Activated CD4-positive, alpha-beta T cell treated with anti-CD3 and anti-CD28 coated beads for 24 hours (primary cell): ENCODE measurements at regions not wholly inside any gene's neighbourhood (a gene's known extent, or its start where the extent isn't known, plus 50 kb on each side); places are given as distances from the start of the nearest gene placed in this dataset.

Experiments
- DNase-seq, 2 donors: peaks; one replicate each; pipeline ENCODE4 v3.0.0-alpha.2; 2020; ENCODE audit warnings: low read depth in 2 of 2

GRCh38 chr10:113362645-113363091 is 190.2 kb upstream of the HABP2 start:
- DNase-seq = no peak

- no peak for DNase-seq
Observed at GRCh38 chr10:113364227-113364626, 188.6 kb upstream of the HABP2 start.

GRCh38 chr10:113368666-113369364 is 184.0 kb upstream of the HABP2 start:
- no peak for DNase-seq

DNA sequence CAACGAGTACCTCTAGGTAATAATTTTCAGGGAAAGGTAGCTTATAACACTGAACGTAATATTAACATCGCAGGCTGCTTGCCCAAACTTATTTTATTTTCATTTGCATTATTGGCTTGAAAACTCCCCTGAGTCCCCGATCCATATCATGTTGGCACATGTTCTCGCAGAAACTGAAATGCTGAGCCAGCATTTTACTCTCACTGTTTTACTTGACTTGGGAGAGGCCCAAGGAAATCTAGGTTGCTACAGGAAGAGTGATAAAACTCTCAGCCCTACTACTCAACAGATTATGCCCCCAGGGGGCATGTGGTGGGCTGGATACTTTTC is 183.5 kb upstream of the HABP2 start:
- no peak for DNase-seq

GRCh38 chr10:113376428-113376827 is 176.4 kb upstream of the HABP2 start:
- DNase-seq = no peak

- no peak for DNase-seq
Observed at GRCh38 chr10:113379091-113379490, 173.8 kb upstream of the HABP2 start.

GRCh38 chr10:113381416-113381815 is 171.4 kb upstream of the HABP2 start:
- DNase-seq = no peak

DNA sequence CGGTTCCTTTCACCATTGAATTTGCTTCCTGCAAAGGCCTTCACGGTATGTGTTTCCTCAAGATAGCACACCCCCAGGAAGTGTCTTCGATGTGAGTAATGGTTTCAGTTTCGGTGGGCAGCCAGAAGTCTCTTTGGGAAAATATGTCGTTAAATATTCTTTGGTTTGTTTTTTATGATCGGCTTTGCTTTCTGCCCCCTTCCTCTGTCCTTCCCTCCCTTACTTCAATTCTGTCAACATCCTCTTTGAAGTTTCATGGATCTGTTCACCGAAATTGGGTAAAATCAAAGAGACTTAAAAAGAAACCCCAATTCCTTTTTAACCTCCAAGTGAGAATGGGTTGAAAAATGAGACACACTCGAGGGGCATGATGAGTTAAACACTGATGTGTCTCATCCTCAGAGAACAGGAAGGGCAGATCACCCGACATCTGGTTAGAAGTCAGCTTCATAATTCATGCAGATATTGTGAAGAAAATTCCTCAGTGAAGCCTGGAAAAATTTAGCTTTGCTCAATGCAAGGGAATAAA is 170.8 kb upstream of the HABP2 start:
- no peak for DNase-seq

- DNase-seq = no peak
Observed at GRCh38 chr10:113382691-113383090, 170.2 kb upstream of the HABP2 start.

DNA sequence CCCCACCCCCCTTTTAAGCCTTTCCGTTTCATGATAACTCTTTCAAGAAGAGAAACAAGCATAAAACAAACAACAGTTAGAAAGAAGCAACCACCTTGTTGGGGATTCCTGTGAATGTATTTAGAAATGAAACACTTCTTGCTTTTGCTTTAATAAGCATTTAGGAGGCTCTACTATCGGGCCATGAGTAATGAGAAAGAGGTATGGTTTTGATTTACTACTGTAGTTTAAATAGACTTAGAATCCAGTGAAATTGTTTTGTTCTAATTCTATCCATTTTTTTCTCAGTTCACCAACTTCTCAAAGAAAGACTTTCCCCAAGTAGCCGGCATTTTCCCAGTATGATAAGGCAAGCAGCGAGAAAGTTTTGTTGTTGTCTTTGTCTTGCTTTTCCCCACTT is 168.7 kb upstream of the HABP2 start:
- no peak for DNase-seq

DNA sequence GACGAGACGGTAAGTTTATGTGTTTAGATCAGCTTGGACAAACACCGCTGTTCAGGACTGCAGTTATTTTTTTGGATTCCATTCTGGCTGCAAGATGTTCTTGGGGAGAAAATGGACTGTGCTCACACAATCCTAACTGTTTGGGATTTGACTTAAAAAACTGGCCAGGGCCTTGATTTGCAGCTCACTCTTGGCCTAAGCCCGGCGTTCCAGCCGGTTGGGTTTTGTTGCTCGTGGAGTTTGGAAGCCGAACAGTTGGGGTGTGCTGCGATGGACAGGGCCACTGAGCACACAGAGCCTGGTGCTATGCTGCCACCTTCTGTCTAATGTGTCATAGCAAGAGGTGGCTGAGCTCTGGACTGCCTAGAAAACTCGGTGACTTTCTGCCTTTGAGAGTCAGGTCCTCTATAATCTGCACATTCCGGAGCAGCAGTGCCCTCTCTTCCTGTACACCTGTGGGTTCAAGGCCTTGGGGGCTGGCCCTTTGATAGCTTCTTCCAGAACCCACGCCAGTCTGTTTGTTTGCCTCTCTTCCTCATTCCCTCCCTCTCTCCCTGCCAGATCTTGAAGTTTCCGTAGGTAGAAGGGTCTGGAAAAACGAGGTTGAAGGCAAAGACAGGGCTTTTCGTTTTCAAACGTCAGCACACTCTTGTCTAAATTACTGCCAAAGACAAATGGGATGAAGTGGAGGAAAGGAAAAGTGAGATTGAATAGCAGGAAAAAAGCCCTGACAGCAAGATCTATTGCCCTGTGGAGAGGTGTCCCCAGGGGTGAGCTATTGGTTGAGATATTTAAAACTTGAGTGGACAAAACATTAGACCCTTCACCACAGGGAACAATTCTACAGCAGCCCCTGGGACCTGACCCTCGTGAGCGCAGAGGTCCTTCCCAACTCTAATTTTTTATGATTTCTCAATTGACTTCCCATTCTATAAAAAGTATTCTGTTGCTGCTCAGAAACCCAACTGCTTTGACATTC is 167.5 kb upstream of the HABP2 start:
- peak; percentile 15 to 16 for DNase-seq

DNA sequence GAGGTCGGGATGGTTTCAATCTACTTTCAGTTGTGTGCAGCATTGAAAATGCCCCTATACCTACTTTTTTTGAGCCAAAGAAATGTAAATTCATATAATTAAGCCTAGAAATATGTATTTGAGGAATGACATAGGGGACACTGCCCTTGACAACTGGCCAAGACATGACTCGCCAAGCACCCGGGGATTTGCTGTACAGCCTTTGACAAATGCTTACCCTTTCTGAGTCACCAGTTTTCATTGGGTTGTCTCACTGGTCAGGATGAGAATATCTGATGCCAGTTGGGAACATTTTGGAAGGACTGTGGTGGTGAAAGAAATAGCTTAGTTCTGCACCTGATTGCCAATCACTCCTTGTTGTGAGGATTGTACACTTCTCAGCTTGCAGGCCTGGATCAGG is 166.8 kb upstream of the HABP2 start:
- no peak for DNase-seq

DNA sequence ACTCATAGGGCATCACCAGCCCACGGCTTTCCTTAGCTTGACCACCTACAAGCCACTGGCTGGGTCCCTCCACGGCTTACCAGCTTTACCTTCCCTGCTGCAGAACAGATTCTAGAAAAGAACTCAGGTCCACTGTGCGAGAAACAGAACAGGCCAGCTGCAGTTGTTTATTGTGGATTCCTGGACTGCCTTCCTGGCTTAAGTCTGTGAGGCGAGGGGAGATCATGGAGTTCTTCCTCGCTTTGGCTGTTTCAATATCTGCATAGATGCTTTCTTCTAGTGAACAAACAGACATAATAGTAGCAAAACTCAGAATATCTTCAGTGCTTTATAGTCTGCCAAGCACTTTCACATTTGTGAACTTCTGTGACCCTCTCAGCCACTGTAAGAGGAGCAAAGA is 162.9 kb upstream of the HABP2 start:
- DNase-seq = no peak

DNA sequence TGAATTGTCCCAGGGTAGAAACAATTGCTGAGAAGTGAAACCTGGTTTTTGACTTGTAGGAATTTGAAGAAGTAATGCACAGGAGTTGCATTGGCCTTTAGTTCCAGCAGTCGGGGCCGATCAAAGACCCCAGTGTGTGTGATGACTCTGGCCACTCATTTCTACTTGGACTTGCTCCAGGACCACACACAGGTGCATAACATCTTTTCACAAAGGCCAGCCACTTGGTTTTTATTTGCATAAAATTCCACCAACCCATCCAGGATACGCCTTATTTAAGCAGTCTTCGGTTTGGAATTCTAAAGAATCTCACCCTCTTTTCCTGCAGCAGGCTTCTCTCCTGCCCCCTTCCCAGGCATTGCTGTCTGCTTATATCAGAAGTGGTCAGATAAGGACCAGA is 162.0 kb upstream of the HABP2 start:
- no peak for DNase-seq

DNA sequence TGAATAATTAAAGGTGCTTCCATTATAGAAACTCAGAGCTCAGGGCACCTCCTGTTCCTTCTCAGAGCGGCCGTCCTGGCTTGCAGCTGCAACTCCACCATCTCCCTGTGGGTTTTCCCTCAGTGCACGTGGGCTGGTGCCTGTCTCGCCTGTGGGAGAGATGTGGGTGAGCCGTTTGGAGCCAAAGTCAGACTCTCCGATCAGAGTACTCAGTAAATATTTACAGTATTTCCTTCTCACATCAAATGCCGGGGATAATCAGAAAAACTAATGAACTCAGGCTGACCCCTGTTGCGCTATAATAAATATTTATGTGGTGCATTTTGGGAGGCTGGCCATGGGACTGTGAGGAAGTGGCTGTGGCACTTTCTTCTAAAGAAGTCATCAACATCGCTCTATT is 155.8 kb upstream of the HABP2 start:
- no peak for DNase-seq

GRCh38 chr10:113399065-113399464 is 153.8 kb upstream of the HABP2 start:
- no peak for DNase-seq

GRCh38 chr10:113402602-113403001 is 150.3 kb upstream of the HABP2 start:
- DNase-seq = no peak

DNA sequence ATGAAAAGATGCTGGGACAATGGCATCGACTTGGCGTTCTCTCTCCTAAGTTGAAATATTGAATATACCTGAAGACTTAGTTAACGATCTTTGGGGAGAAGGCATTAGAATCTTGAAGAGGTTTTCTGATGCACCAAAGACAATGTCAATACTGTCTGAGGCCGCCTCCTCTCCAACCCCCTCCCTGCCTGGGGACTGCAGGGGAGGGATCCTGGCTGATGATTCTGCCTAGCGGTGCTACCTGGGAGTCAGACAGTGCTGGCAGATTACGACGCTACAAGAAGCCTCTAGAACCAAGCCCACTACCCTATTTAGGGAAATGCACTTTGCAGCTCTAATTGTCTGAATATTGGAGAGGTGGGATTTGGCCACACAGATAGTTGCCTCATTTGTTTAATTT is 145.6 kb upstream of the HABP2 start:
- no peak for DNase-seq

- DNase-seq = no peak
Observed at GRCh38 chr10:113409175-113409574, 143.7 kb upstream of the HABP2 start.

- no peak for DNase-seq
Observed at GRCh38 chr10:113410618-113411017, 142.2 kb upstream of the HABP2 start.

DNA sequence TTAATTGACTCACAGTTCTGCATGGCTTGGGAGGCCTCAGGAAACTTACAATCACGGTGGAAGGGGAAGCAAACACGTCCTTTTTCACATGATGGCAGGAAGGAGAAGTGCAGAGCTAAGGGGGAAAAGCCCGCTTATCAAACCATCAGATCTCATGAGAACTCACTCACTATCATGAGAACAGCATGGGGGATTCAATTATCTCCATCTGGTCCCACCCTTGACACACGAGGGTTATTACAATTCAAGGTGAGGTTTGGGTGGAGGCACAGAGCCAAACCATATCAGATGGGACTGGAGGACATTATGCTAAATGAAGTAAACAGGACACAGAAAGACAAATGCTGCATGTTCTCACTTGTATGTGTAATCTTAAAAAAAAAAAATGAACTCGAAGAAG is 141.4 kb upstream of the HABP2 start:
- DNase-seq = no peak

DNA sequence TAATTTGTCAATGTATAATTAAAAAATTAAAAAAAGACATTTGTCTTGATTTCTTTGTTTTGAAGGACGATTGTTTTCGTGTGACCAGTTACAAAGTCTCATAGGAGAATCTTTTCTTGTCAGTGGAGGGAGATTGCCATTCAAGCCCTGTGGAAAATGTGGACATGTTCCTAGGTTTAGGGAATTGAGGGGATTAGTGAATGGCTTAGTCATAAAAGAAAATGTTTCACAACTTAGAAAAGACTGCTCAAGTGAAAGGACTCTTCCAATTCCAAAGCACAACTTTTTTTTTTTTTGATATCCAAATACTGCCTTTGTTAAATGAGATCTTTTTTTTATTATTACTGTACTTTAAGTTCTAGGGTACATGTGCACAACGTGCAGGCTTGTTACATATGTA is 140.7 kb upstream of the HABP2 start:
- DNase-seq = no peak

DNA sequence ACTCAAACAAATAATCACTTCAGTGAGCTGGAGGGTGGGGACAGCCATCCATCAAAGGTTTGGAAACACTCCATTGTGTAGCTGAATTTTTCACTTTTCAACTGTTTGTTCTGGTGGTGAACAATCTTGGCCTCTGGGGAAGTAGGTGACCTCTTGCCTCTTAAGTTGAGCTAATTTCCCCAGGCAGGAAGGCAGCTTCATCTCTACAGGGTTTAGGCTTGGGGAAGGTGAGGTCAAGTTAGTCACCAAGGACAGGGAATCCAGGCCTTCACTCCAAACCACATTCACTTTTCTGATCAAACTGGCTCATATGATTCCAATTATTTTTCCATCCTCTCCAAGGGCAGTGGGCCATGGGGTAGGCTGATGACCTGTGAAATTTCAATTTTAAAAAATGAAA is 138.3 kb upstream of the HABP2 start:
- no peak for DNase-seq
